Vagina (tissue), 2 donors: ENCODE measurements at regions not wholly inside any gene's neighbourhood (a gene's known extent, or its start where the extent isn't known, plus 50 kb on each side); places are given as distances from the start of the nearest gene placed in this dataset.

Source experiments
- POLR2A ChIP-seq, 2 donors: fragments of 450-650 bp; IDR thresholded peaks; one replicate each; pipeline ENCODE4 v1.6.1; 2017; ENCODE audit warnings: antibody characterized with exemption in 2 of 2, mild to moderate bottlenecking in 2 of 2, moderate library complexity in 2 of 2
- POLR2AphosphoS5 ChIP-seq, 2 donors: sonication (generic); formaldehyde crosslinking; IDR thresholded peaks; one replicate each; pipeline ENCODE4 v1.9.0; 2017; ENCODE audit warnings: antibody characterized with exemption in 2 of 2, mild to moderate bottlenecking in 2 of 2, low read depth in 1 of 2; ENCODE audit not compliant: insufficient read depth in 1 of 2
- TF ChIP-seq, protein P1 (sequence below), 3 experiments: fragments of 450-650 bp in 2 of 3; fragments of 200-600 bp in 1 of 3; sonication (generic) in 1 of 3; IDR thresholded peaks; one replicate each; pipeline ENCODE4 v1.5.1; 2017 to 2019; ENCODE audit warnings: antibody characterized with exemption in 3 of 3, mild to moderate bottlenecking in 2 of 3, moderate library complexity in 2 of 3

DNA sequence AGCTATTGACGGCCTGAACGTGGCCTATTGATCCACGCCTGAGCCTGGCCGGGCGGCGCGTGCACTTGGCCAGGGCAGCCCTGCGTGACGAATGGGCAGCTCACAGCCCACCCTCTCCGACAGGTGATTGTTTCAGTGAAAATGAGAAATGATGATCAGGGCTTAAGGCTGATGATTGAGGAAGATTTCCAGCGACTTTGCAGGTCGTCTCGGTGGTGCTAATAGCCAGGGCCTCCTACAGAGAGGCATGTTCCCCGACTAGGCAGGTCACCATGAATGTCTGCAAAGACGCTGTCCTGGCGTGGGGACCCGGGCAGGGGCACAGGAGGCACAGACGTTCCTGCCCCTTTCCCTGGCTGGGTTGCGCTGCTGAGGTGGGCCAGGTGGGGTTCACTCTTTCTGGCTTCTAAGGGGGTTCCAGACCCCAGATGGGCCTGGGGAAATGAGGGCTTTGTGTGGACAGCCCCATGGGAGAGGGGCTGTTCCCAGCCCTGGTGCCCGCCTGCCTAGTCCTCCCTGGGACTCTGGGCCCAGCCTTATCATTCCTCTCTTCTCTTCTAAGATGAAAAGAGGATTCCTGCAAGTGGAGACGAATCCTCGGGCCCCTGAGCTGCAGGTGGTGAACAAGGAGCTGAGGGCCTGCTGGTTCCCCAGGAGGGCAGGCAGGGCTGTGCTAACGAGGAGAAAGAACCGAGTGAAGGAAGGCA is 157.4 kb downstream of the KIF26A start:
- TF ChIP-seq POLR2AphosphoS5 (IDR thresholded peaks at IDR 0.05; ENCODE audit: insufficient read depth in 1 of 2, low read depth in 1 of 2) (no peak), POLR2A (IDR thresholded peaks at IDR 0.05) (no peak)
- TF ChIP-seq, protein P1, sequence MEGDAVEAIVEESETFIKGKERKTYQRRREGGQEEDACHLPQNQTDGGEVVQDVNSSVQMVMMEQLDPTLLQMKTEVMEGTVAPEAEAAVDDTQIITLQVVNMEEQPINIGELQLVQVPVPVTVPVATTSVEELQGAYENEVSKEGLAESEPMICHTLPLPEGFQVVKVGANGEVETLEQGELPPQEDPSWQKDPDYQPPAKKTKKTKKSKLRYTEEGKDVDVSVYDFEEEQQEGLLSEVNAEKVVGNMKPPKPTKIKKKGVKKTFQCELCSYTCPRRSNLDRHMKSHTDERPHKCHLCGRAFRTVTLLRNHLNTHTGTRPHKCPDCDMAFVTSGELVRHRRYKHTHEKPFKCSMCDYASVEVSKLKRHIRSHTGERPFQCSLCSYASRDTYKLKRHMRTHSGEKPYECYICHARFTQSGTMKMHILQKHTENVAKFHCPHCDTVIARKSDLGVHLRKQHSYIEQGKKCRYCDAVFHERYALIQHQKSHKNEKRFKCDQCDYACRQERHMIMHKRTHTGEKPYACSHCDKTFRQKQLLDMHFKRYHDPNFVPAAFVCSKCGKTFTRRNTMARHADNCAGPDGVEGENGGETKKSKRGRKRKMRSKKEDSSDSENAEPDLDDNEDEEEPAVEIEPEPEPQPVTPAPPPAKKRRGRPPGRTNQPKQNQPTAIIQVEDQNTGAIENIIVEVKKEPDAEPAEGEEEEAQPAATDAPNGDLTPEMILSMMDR (IDR thresholded peaks at IDR 0.05) = no peak
